Trophoblast cell (in vitro differentiated cells and primary cell): ENCODE measurements at regions not wholly inside any gene's neighbourhood (a gene's known extent, or its start where the extent isn't known, plus 50 kb on each side); places are given as distances from the start of the nearest gene placed in this dataset.
"Not testable (repeated sequence)": the region's sequence is repeated elsewhere in the genome, so short reads cannot be mapped to it uniquely, and the experiment has no call there.

Experiments used
- DNase-seq, 2 donors: peaks; one replicate each; pipeline ENCODE4 v3.0.0-alpha.2; 2016
- H2AFZ ChIP-seq: 2 replicates; pipeline ENCODE4 v1.6.1; 2013; ENCODE audit warnings: low read length, moderate library complexity, mild to moderate bottlenecking; ENCODE audit not compliant: insufficient read depth, poor library complexity
- H2AK5ac ChIP-seq: 2 replicates; pipeline ENCODE4 v1.6.1; 2013; ENCODE audit warnings: mild to moderate bottlenecking, low read length
- H2BK120ac ChIP-seq: 2 replicates; pipeline ENCODE4 v1.6.1; 2013; ENCODE audit warnings: low read length, mild to moderate bottlenecking, moderate library complexity; ENCODE audit not compliant: insufficient read depth, poor library complexity
- H2BK12ac ChIP-seq: 2 replicates; pipeline ENCODE4 v1.6.1; 2013; ENCODE audit warnings: mild to moderate bottlenecking, low read length, moderate library complexity
- H2BK5ac ChIP-seq: 2 replicates; pipeline ENCODE4 v1.6.1; 2013; ENCODE audit warnings: low read length, low read depth, moderate library complexity, mild to moderate bottlenecking; ENCODE audit not compliant: poor library complexity
- H3K14ac ChIP-seq: 2 replicates; pipeline ENCODE4 v1.6.1; 2013; ENCODE audit warnings: mild to moderate bottlenecking, low read length
- H3K18ac ChIP-seq: 2 replicates; pipeline ENCODE4 v1.6.1; 2013; ENCODE audit warnings: mild to moderate bottlenecking, low read length
- H3K23ac ChIP-seq: 2 replicates; pipeline ENCODE4 v1.6.1; 2013; ENCODE audit warnings: low read length
- H3K27ac ChIP-seq: 2 replicates; pipeline ENCODE4 v1.5.1; 2013; ENCODE audit warnings: low read depth, mild to moderate bottlenecking, inconsistent platforms, low read length, moderate library complexity
- H3K27me3 ChIP-seq: 2 replicates; pipeline ENCODE4 v1.6.1; 2013; ENCODE audit warnings: inconsistent platforms, mild to moderate bottlenecking, low read length, moderate library complexity; ENCODE audit not compliant: insufficient read depth
- H3K36me3 ChIP-seq, 2 experiments: 1 replicate in 1 of 2; 2 replicates in 1 of 2; pipeline ENCODE4 v1.6.1; 2013; ENCODE audit warnings: low read length in 2 of 2, mild to moderate bottlenecking in 2 of 2, moderate library complexity in 1 of 2; ENCODE audit not compliant: insufficient read depth in 2 of 2, control insufficient read depth in 1 of 2
- H3K4ac ChIP-seq: 2 replicates; pipeline ENCODE4 v1.6.1; 2013; ENCODE audit warnings: low read depth, mild to moderate bottlenecking, low read length, moderate library complexity
- H3K4me1 ChIP-seq, 2 experiments: 1 replicate in 1 of 2; 2 replicates in 1 of 2; pipeline ENCODE4 v1.6.1; 2013; ENCODE audit warnings: low read length in 2 of 2, mild to moderate bottlenecking in 2 of 2, moderate library complexity in 1 of 2; ENCODE audit not compliant: insufficient read depth in 2 of 2, control insufficient read depth in 1 of 2
- H3K4me2 ChIP-seq: 2 replicates; pipeline ENCODE4 v1.6.1; 2013; ENCODE audit warnings: inconsistent platforms, mild to moderate bottlenecking, low read length, moderate library complexity
- H3K4me3 ChIP-seq: 2 replicates; pipeline ENCODE4 v1.5.1; 2013; ENCODE audit warnings: mild to moderate bottlenecking, low read depth, low read length, inconsistent platforms
- H3K79me1 ChIP-seq: one replicate; pipeline ENCODE4 v1.6.1; 2013; ENCODE audit warnings: low read length
- H3K79me2 ChIP-seq: 2 replicates; pipeline ENCODE4 v1.6.1; 2013; ENCODE audit warnings: low read length, mild to moderate bottlenecking; ENCODE audit not compliant: control insufficient read depth, insufficient read depth, poor library complexity
- H3K9ac ChIP-seq: 2 replicates; pipeline ENCODE4 v1.6.1; 2013; ENCODE audit warnings: mild to moderate bottlenecking, low read length
- H3K9me3 ChIP-seq: 2 replicates; pipeline ENCODE4 v1.6.1; 2013; ENCODE audit warnings: low read depth, mild to moderate bottlenecking, control low read depth, inconsistent platforms, low read length; ENCODE audit not compliant: insufficient read depth
- H4K12ac ChIP-seq: 2 replicates; pipeline ENCODE4 v1.6.1; 2013; ENCODE audit warnings: low read depth, mild to moderate bottlenecking, low read length, moderate library complexity
- H4K8ac ChIP-seq: 2 replicates; pipeline ENCODE4 v1.6.1; 2013; ENCODE audit warnings: low read depth, mild to moderate bottlenecking, low read length, moderate library complexity
- H4K91ac ChIP-seq: one replicate; pipeline ENCODE4 v1.6.1; 2013; ENCODE audit warnings: low read depth, mild to moderate bottlenecking, low read length, moderate library complexity
- WGBS: extraction: QIAGEN DNeasy Blood & Tissue Kit; methylation state at CpG from one replicate; pipeline ENCODE4 v1.1.7; 2013; ENCODE audit warnings: missing lambda C conversion rate; ENCODE audit not compliant: insufficient read length, insufficient coverage; ENCODE audit errors: extremely low coverage; 5-methylcytosine and 5-hydroxymethylcytosine counted together

- no peaks in the 10 kb centered on the region for H3K27me3 ChIP-seq
- no peak overlapping the region for H3K4me2 ChIP-seq
- no peaks in the 10 kb centered on the region for H3K79me1 ChIP-seq
- no peaks in the 10 kb centered on the region for H3K4me1 ChIP-seq
- no peak for DNase-seq
- no peak overlapping the region for H3K9ac ChIP-seq
- H2BK120ac ChIP-seq: no peak overlapping the region
- H4K12ac ChIP-seq: no peak overlapping the region
- no peak overlapping the region for H4K91ac ChIP-seq
- H3K14ac ChIP-seq: no peak overlapping the region
- H3K23ac ChIP-seq: no peak overlapping the region
- no peak overlapping the region for H3K4me3 ChIP-seq
- H2BK5ac ChIP-seq: no peak overlapping the region
- no peaks in the 10 kb centered on the region for H3K9me3 ChIP-seq
- no peak overlapping the region for H2AK5ac ChIP-seq
- H3K18ac ChIP-seq: no peak overlapping the region
- no peak overlapping the region for H2BK12ac ChIP-seq
- H2AFZ ChIP-seq: no peak overlapping the region
- H3K36me3 ChIP-seq: no peaks in the 10 kb centered on the region
- H3K79me2 ChIP-seq: no peaks in the 10 kb centered on the region
- no peak overlapping the region for H3K27ac ChIP-seq
- H3K4ac ChIP-seq: no peak overlapping the region
- no peak overlapping the region for H4K8ac ChIP-seq
- no CpG with 5 or more reads among the region's 5 CpGs for WGBS
Measured at GRCh38 chr3:174581558-174581957, 277.6 kb upstream of the NAALADL2 start.

- Histone ChIP-seq H3K4me2 (no peak overlapping the region), H3K9me3 (no peaks in the 10 kb centered on the region), H2BK5ac (no peak overlapping the region), H3K27me3 (no peaks in the 10 kb centered on the region), H4K91ac (no peak overlapping the region), H3K27ac (no peak overlapping the region), H3K9ac (no peak overlapping the region), H2AK5ac (no peak overlapping the region), H3K79me1 (no peaks in the 10 kb centered on the region), H2BK12ac (no peak overlapping the region), H3K79me2 (no peaks in the 10 kb centered on the region), H3K4me1 (no peaks in the 10 kb centered on the region), H3K4me3 (no peak overlapping the region), H3K18ac (no peak overlapping the region), H3K36me3 (no peaks in the 10 kb centered on the region), H3K14ac (no peak overlapping the region), H3K23ac (no peak overlapping the region), H2AFZ (no peak overlapping the region), H4K8ac (no peak overlapping the region), H2BK120ac (no peak overlapping the region), H4K12ac (no peak overlapping the region), H3K4ac (no peak overlapping the region)
- WGBS: no CpG with 5 or more reads among the region's 1 CpG
- no peak for DNase-seq
Measured at GRCh38 chr3:174583396-174583795, 275.7 kb upstream of the NAALADL2 start.

GRCh38 chr3:174587137-174587536 is 272.0 kb upstream of the NAALADL2 start:
- H4K8ac ChIP-seq, H3K27ac ChIP-seq, H3K14ac ChIP-seq, H3K4me2 ChIP-seq, H4K12ac ChIP-seq, H2BK12ac ChIP-seq, H3K79me1 ChIP-seq, H3K9me3 ChIP-seq, H3K4me3 ChIP-seq, H3K4ac ChIP-seq, H3K18ac ChIP-seq, H2BK5ac ChIP-seq, DNase-seq, H2BK120ac ChIP-seq, H3K4me1 ChIP-seq, H3K23ac ChIP-seq, H3K9ac ChIP-seq, H2AFZ ChIP-seq, H3K79me2 ChIP-seq, H4K91ac ChIP-seq, H3K36me3 ChIP-seq, H3K27me3 ChIP-seq, H2AK5ac ChIP-seq: not testable (repeated sequence)
- WGBS: no CpG with 5 or more reads among the region's 1 CpG

GRCh38 chr3:174596447-174596982 is 262.6 kb upstream of the NAALADL2 start:
- Histone ChIP-seq H2AK5ac (no peak overlapping the region), H2BK120ac (no peak overlapping the region), H3K9ac (no peak overlapping the region), H4K91ac (no peak overlapping the region), H3K14ac (no peak overlapping the region), H3K9me3 (no peaks in the 10 kb centered on the region), H3K79me1 (no peaks in the 10 kb centered on the region), H3K4ac (no peak overlapping the region), H3K27ac (no peak overlapping the region), H2BK5ac (no peak overlapping the region), H3K27me3 (no peaks in the 10 kb centered on the region), H2AFZ (no peak overlapping the region), H3K36me3 (no peaks in the 10 kb centered on the region), H3K18ac (no peak overlapping the region), H3K4me3 (no peak overlapping the region), H2BK12ac (no peak overlapping the region), H3K79me2 (no peaks in the 10 kb centered on the region), H4K8ac (no peak overlapping the region), H3K4me2 (no peak overlapping the region), H3K23ac (no peak overlapping the region), H3K4me1 (no peaks in the 10 kb centered on the region), H4K12ac (no peak overlapping the region)
- WGBS: no CpG with 5 or more reads among the region's 2 CpGs
- DNase-seq: no peak
